A673 (cell line): ENCODE measurements at regions not wholly inside any gene's neighbourhood (a gene's known extent, or its start where the extent isn't known, plus 50 kb on each side); places are given as distances from the start of the nearest gene placed in this dataset.

ENCODE experiments used
- BruUV-seq: library from RNA; stranded (reverse); fragments of 400-500 nt; replicated peaks from 2 replicates; lab custom pipeline; 2021; lab: Mats Ljungman, UMichigan
- CTCF ChIA-PET: fragments of 300-600 bp; sonication (Branson Sonifier 250); formaldehyde crosslinking; loops from one replicate; lab custom pipeline; 2022; ENCODE audit warnings: antibody characterized with exemption; lab: Charles Lee
- POLR2A ChIA-PET: fragments of 300-600 bp; sonication (Branson Sonifier 250); formaldehyde crosslinking; loops from one replicate; lab custom pipeline; 2022; ENCODE audit warnings: antibody characterized with exemption; ENCODE audit not compliant: low non-redundant PET; lab: Charles Lee
- DNase-seq: peaks from one replicate; pipeline ENCODE4 v3.0.0-alpha.2; 2015; ENCODE audit warnings: low spot score
- H3K27ac ChIP-seq: fragments of 200-600 bp; sonication (generic); 2 replicates; pipeline ENCODE4 v1.5.1; 2016; ENCODE audit warnings: mixed run types, low read depth, mild to moderate bottlenecking, mixed read lengths, antibody characterized with exemption, low read length; ENCODE audit not compliant: poor library complexity, severe bottlenecking
- H3K27me3 ChIP-seq: fragments of 200-600 bp; sonication (generic); replicated peaks from 2 replicates; pipeline ENCODE4 v1.6.1; 2017; ENCODE audit warnings: mixed run types, low read depth, mild to moderate bottlenecking, mixed read lengths, antibody characterized with exemption, low read length; ENCODE audit not compliant: insufficient read depth, poor library complexity
- H3K36me3 ChIP-seq: fragments of 200-600 bp; sonication (generic); 2 replicates; pipeline ENCODE4 v1.6.1; 2016; ENCODE audit warnings: mixed run types, mild to moderate bottlenecking, mixed read lengths, antibody characterized with exemption, low read length; ENCODE audit not compliant: insufficient read depth, poor library complexity, severe bottlenecking
- H3K4me1 ChIP-seq: fragments of 200-600 bp; sonication (generic); 2 replicates; pipeline ENCODE4 v1.6.1; 2017; ENCODE audit warnings: mixed run types, mild to moderate bottlenecking, mixed read lengths, antibody characterized with exemption, low read length; ENCODE audit not compliant: insufficient read depth, poor library complexity, severe bottlenecking
- H3K4me3 ChIP-seq: fragments of 200-600 bp; sonication (generic); 2 replicates; pipeline ENCODE4 v1.5.1; 2016; ENCODE audit warnings: low read depth, mixed run types, mild to moderate bottlenecking, mixed read lengths, low read length; ENCODE audit not compliant: poor library complexity, severe bottlenecking
- H3K9me3 ChIP-seq: fragments of 200-600 bp; sonication (generic); 2 replicates; pipeline ENCODE4 v1.6.1; 2016; ENCODE audit warnings: mixed run types, low read depth, mild to moderate bottlenecking, mixed read lengths, antibody characterized with exemption, low read length; ENCODE audit not compliant: poor library complexity, severe bottlenecking
- CTCF ChIP-seq: fragments of 300-800, 200-600 bp; sonication (generic); conservative IDR thresholded peaks from 2 replicates; pipeline ENCODE4 v1.5.1; 2017; ENCODE audit warnings: low read depth, mild to moderate bottlenecking, antibody characterized with exemption, low read length, moderate library complexity, mixed read lengths
- EZH2 ChIP-seq: fragments of 200-600 bp; sonication (generic); IDR thresholded peaks from 2 replicates; pipeline ENCODE4 v1.6.1; 2017; ENCODE audit warnings: borderline replicate concordance, low read depth, mild to moderate bottlenecking, mixed read lengths, antibody characterized with exemption, low read length; ENCODE audit not compliant: poor library complexity, severe bottlenecking
- intact Hi-C: fragments of 100-400 bp; cut with micrococcal nuclease; formaldehyde crosslinking; loops from one replicate; pipeline ENCODE4 v1.10.0; 2022; ENCODE audit not compliant: unreplicated experiment

- POLR2A ChIA-PET, result interaction anchor here (0.6 kb wide), 1 partner anchor 193 kb away, joined by 3 read pairs; no protein-coding TSS in a partner anchor
- TF ChIP-seq EZH2 (no peak), CTCF (no peak)
- CTCF ChIA-PET, result no interaction called here
- intact Hi-C loops, result no loop called here
- no TSS peak for BruUV-seq
- Histone ChIP-seq H3K9me3 (no peaks in the 10 kb centered on the region), H3K27me3 (no peaks in the 10 kb centered on the region), H3K4me1 (peaks cover 52% of the 10 kb centered on the region), H3K27ac (no peak overlapping the region), H3K4me3 (no peak overlapping the region), H3K36me3 (no peaks in the 10 kb centered on the region)
- peak; percentile 40 for DNase-seq
Measured at GRCh38 chr9:28927691-28928090, 1354.4 kb upstream of the C9orf72 start.

DNA sequence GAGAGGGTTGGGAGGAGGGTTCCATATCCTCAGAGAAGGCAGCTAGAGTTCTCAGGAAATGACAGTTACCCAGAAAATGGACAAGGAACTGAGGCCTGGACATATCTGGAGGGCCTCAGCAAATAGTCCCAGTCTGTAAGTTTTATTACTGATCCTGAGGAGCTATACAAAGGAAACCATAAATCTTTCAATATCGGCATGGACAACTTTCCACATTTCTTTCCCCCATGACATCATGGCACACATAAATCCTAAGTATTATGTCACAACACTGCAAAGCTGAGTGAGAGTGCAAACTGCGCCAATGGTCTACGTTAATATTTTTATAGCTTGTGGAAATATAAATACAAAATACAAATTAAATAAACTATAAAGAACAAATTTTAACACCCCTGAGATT, 1356.2 kb upstream of the C9orf72 start:
- Histone ChIP-seq H3K4me1 (peaks cover 41% of the 10 kb centered on the region), H3K27me3 (no peaks in the 10 kb centered on the region), H3K9me3 (no peaks in the 10 kb centered on the region), H3K36me3 (no peaks in the 10 kb centered on the region), H3K4me3 (no peak overlapping the region), H3K27ac (no peak overlapping the region)
- no TSS peak for BruUV-seq
- CTCF ChIA-PET, result no interaction called here
- peak; percentile 58 for DNase-seq
- POLR2A ChIA-PET, result no interaction called here
- TF ChIP-seq EZH2, result no peak
- TF ChIP-seq CTCF, result no peak
- intact Hi-C loops, result no loop called here

- no peak for DNase-seq
- Histone ChIP-seq H3K4me1 (peaks cover 47% of the 10 kb centered on the region), H3K27ac (no peak overlapping the region), H3K4me3 (no peak overlapping the region), H3K36me3 (no peaks in the 10 kb centered on the region), H3K27me3 (no peaks in the 10 kb centered on the region), H3K9me3 (no peaks in the 10 kb centered on the region)
- CTCF ChIA-PET, result no interaction called here
- POLR2A ChIA-PET, result no interaction called here
- intact Hi-C loops, result no loop called here
- BruUV-seq, result no TSS peak
- no peak for TF ChIP-seq CTCF
- TF ChIP-seq EZH2, result no peak
Measured at GRCh38 chr9:28930766-28931165, 1357.5 kb upstream of the C9orf72 start.
